CD4-positive, alpha-beta T cell (primary cell): ENCODE measurements at regions not wholly inside any gene's neighbourhood (a gene's known extent, or its start where the extent isn't known, plus 50 kb on each side); places are given as distances from the start of the nearest gene placed in this dataset.
"Not testable (repeated sequence)": the region's sequence is repeated elsewhere in the genome, so short reads cannot be mapped to it uniquely, and the experiment has no call there.

Experiments
- ATAC-seq: fragments of 200-7000 bp; cut with Tn5 transposase; one replicate; pipeline ENCODE4 v1.10.0; 2022; ENCODE audit warnings: mild to moderate bottlenecking; ENCODE audit not compliant: poor library complexity
- CTCF ChIA-PET: fragments of 350-600 bp; sonication (Branson Sonifier 250); formaldehyde crosslinking; loops from one replicate; lab custom pipeline; 2021; ENCODE audit warnings: antibody characterized with exemption, inconsistent platforms; lab: Charles Lee
- POLR2A ChIA-PET: fragments of 350-600 bp; sonication (Branson Sonifier 250); formaldehyde crosslinking; loops from one replicate; lab custom pipeline; 2021; ENCODE audit warnings: antibody characterized with exemption, inconsistent platforms; lab: Charles Lee
- DNase-seq, 14 experiments: peaks; one replicate each; pipeline ENCODE4 v3.0.0-alpha.2; 2013 to 2020; ENCODE audit warnings: mixed read lengths in 2 of 14
- H3K27ac ChIP-seq, 2 donors: one replicate each; pipeline versions ENCODE4 v1.5.1 to v1.7.0; 2013; ENCODE audit warnings: low read length in 2 of 2, low read depth in 1 of 2, mild to moderate bottlenecking in 1 of 2
- H3K27me3 ChIP-seq, 2 experiments: 1 replicate in 1 of 2; 2 replicates in 1 of 2; pipeline versions ENCODE4 v1.6.1 to v1.7.0; 2013; ENCODE audit warnings: low read length in 2 of 2, control low read depth in 1 of 2, mild to moderate bottlenecking in 1 of 2, moderate library complexity in 1 of 2; ENCODE audit not compliant: insufficient read depth in 2 of 2, control insufficient read depth in 1 of 2
- H3K36me3 ChIP-seq: one replicate; pipeline ENCODE4 v1.6.1; 2013; ENCODE audit warnings: low read length, control low read depth; ENCODE audit not compliant: insufficient read depth
- H3K4me1 ChIP-seq: one replicate; pipeline ENCODE4 v1.6.1; 2013; ENCODE audit warnings: low read length, control low read depth; ENCODE audit not compliant: insufficient read depth
- H3K4me3 ChIP-seq: one replicate; pipeline ENCODE4 v1.5.1; 2013; ENCODE audit warnings: mild to moderate bottlenecking, low read length, moderate library complexity
- H3K9me3 ChIP-seq, 2 experiments: 1 replicate in 1 of 2; 2 replicates in 1 of 2; pipeline versions ENCODE4 v1.6.1 to v1.7.0; 2013; ENCODE audit warnings: low read length in 2 of 2, mild to moderate bottlenecking in 2 of 2, control low read depth in 1 of 2, moderate library complexity in 1 of 2; ENCODE audit not compliant: control insufficient read depth in 1 of 2, insufficient read depth in 1 of 2
- H3K27ac Mint-ChIP-seq: one replicate; pipeline ENCODE4 v1.8.0; 2020; ENCODE audit warnings: mixed read lengths
- H3K27me3 Mint-ChIP-seq: one replicate; pipeline ENCODE4 v1.8.0; 2021; ENCODE audit warnings: mixed read lengths
- H3K36me3 Mint-ChIP-seq: one replicate; pipeline ENCODE4 v1.8.0; 2021; ENCODE audit warnings: low read depth, mixed read lengths
- H3K4me1 Mint-ChIP-seq: one replicate; pipeline ENCODE4 v1.8.0; 2021; ENCODE audit warnings: low read depth, mixed read lengths
- H3K4me3 Mint-ChIP-seq: one replicate; pipeline ENCODE4 v1.8.0; 2020; ENCODE audit warnings: mild to moderate bottlenecking, mixed read lengths
- H3K9me3 Mint-ChIP-seq: one replicate; pipeline ENCODE4 v1.8.0; 2020; ENCODE audit warnings: mixed read lengths
- CTCF ChIP-seq: fragments of 200-600 bp; IDR thresholded peaks from one replicate; pipeline ENCODE4 v1.8.0; 2022; ENCODE audit warnings: antibody characterized with exemption, mild to moderate bottlenecking
- intact Hi-C, 2 experiments: fragments of 100-400 bp; cut with DNase I in 1 of 2; cut with micrococcal nuclease in 1 of 2; formaldehyde crosslinking; loops; one replicate each; pipeline versions ENCODE4 v1.15.1 to v1.9.0; 2023 to 2025; cut with DNase I, micrococcal nuclease

- no peaks in the 10 kb centered on the region for H3K36me3 Mint-ChIP-seq
- no peak for DNase-seq
- ChIA-PET CTCF (no interaction called here), POLR2A (no interaction called here)
- Histone ChIP-seq H3K27ac (no peak overlapping the region), H3K27me3 (no peaks in the 10 kb centered on the region), H3K9me3 (peaks cover 0 to 4% of the 10 kb centered on the region in 2 experiments), H3K36me3 (no peaks in the 10 kb centered on the region), H3K4me3 (no peak overlapping the region), H3K4me1 (no peaks in the 10 kb centered on the region)
- H3K27me3 Mint-ChIP-seq: no peaks in the 10 kb centered on the region
- no peak overlapping the region for H3K4me3 Mint-ChIP-seq
- no peak for ATAC-seq
- intact Hi-C loops: no loop called here
- H3K9me3 Mint-ChIP-seq: peaks cover 2% of the 10 kb centered on the region
- no peak for TF ChIP-seq CTCF
- no peak overlapping the region for H3K27ac Mint-ChIP-seq
- no peaks in the 10 kb centered on the region for H3K4me1 Mint-ChIP-seq
These were observed 162.5 kb upstream of the MALRD1 start for GRCh38 chr10:18886102-18886501.

- intact Hi-C loops: no loop called here
- ATAC-seq: no peak
- Histone ChIP-seq H3K9me3 (no peaks in the 10 kb centered on the region), H3K27ac (no peak overlapping the region), H3K4me1 (no peaks in the 10 kb centered on the region), H3K36me3 (no peaks in the 10 kb centered on the region), H3K27me3 (no peaks in the 10 kb centered on the region), H3K4me3 (no peak overlapping the region)
- Mint-ChIP-seq H3K9me3 (peaks cover 3% of the 10 kb centered on the region), H3K36me3 (no peaks in the 10 kb centered on the region), H3K27me3 (no peaks in the 10 kb centered on the region), H3K4me3 (no peak overlapping the region), H3K27ac (no peak overlapping the region), H3K4me1 (no peaks in the 10 kb centered on the region)
- DNase-seq: no peak
- CTCF ChIA-PET: no interaction called here
- no peak for TF ChIP-seq CTCF
- POLR2A ChIA-PET: no interaction called here
These were observed 142.0 kb upstream of the MALRD1 start for GRCh38 chr10:18906636-18907035.

GRCh38 chr10:18917431-18917830, 131.2 kb upstream of the MALRD1 start:
- H3K9me3 Mint-ChIP-seq, POLR2A ChIA-PET, H3K27me3 Mint-ChIP-seq: not testable (repeated sequence)

GRCh38 chr10:18918532-18918931, 130.1 kb upstream of the MALRD1 start:
- H3K9me3 Mint-ChIP-seq: no peaks in the 10 kb centered on the region
- no peak overlapping the region for H3K4me3 ChIP-seq
- peaks cover 0 to 7% of the 10 kb centered on the region in 2 experiments for H3K9me3 ChIP-seq
- H3K27me3 ChIP-seq: no peaks in the 10 kb centered on the region
- no peaks in the 10 kb centered on the region for H3K4me1 ChIP-seq
- no peak for TF ChIP-seq CTCF
- no peaks in the 10 kb centered on the region for H3K4me1 Mint-ChIP-seq
- no peak overlapping the region for H3K27ac Mint-ChIP-seq
- H3K4me3 Mint-ChIP-seq: no peak overlapping the region
- CTCF ChIA-PET: no interaction called here
- H3K27me3 Mint-ChIP-seq: no peaks in the 10 kb centered on the region
- no peak overlapping the region for H3K27ac ChIP-seq
- intact Hi-C loops: no loop called here
- H3K36me3 ChIP-seq: no peaks in the 10 kb centered on the region
- no peaks in the 10 kb centered on the region for H3K36me3 Mint-ChIP-seq
- POLR2A ChIA-PET: no interaction called here
- ATAC-seq (no peak), DNase-seq (no peak)

More at GRCh38 chr10:18917431-18917830, 131.2 kb upstream of the MALRD1 start:
- DNase-seq, H3K36me3 Mint-ChIP-seq, H3K9me3 ChIP-seq, H3K4me3 Mint-ChIP-seq, H3K27ac Mint-ChIP-seq, H3K4me1 Mint-ChIP-seq, CTCF ChIA-PET, H3K27ac ChIP-seq, H3K4me3 ChIP-seq, ATAC-seq, H3K4me1 ChIP-seq, H3K27me3 ChIP-seq, intact Hi-C loops, H3K36me3 ChIP-seq: not testable (repeated sequence)
